Adrenal gland (tissue), 5 donors: ENCODE measurements at regions not wholly inside any gene's neighbourhood (a gene's known extent, or its start where the extent isn't known, plus 50 kb on each side); places are given as distances from the start of the nearest gene placed in this dataset.

ENCODE experiments used
- CTCF ChIP-seq, 6 experiments: fragments of 450-650 bp in 4 of 6; fragments of 200-600 bp in 2 of 6; sonication (generic) in 1 of 6; IDR thresholded peaks; 1 replicate in 5 of 6; 2 replicates in 1 of 6; pipeline versions ENCODE4 v1.5.1 to v1.8.0; 2016 to 2021; ENCODE audit warnings: antibody characterized with exemption in 6 of 6, mild to moderate bottlenecking in 2 of 6, moderate library complexity in 1 of 6
- POLR2A ChIP-seq, 2 donors: fragments of 450-650 bp; IDR thresholded peaks; one replicate each; pipeline ENCODE4 v1.6.1; 2017; ENCODE audit warnings: antibody characterized with exemption in 2 of 2, mild to moderate bottlenecking in 2 of 2, moderate library complexity in 1 of 2
- donor health status: DM: no; HTN: no; CAD: no.

GRCh38 chrX:139429913-139430312, 100.6 kb upstream of the F9 start:
- TF ChIP-seq CTCF (IDR thresholded peaks at IDR 0.05) (no peak), POLR2A (IDR thresholded peaks at IDR 0.05) (no peak)
